K562 (cell line): ENCODE measurements at regions not wholly inside any gene's neighbourhood (a gene's known extent, or its start where the extent isn't known, plus 50 kb on each side); places are given as distances from the start of the nearest gene placed in this dataset.
A peak's percentile ranks its signal among the peaks of the same experiment; 100 is the strongest.

Experiments
- ARHGAP35 ChIP-seq: fragments of 450-650 bp; IDR thresholded peaks from 2 replicates; pipeline ENCODE4 v1.6.1; 2018; ENCODE audit not compliant: partially characterized antibody
- ARID2 ChIP-seq: fragments of 450-650 bp; IDR thresholded peaks from 2 replicates; pipeline ENCODE4 v1.6.1; 2017; ENCODE audit warnings: antibody characterized with exemption, mild to moderate bottlenecking
- BACH1 ChIP-seq: fragments of 200-800 bp; sonication (Bioruptor generic); IDR thresholded peaks from 2 replicates; pipeline ENCODE4 v1.6.1; 2016; ENCODE audit warnings: missing genetic modification characterization, missing compliant biosample characterization
- HDAC1 ChIP-seq, 2 experiments: fragments of 450-650 bp; IDR thresholded peaks; 2 replicates each; pipeline ENCODE4 v1.6.1; 2016 to 2017; ENCODE audit warnings: inconsistent platforms in 1 of 2, mild to moderate bottlenecking in 1 of 2, moderate library complexity in 1 of 2
- IRF2 ChIP-seq: sonication (generic); formaldehyde crosslinking; IDR thresholded peaks from 2 replicates; pipeline ENCODE4 v1.8.1; 2022; ENCODE audit warnings: mild to moderate bottlenecking, missing genetic modification reagents
- KAT2B ChIP-seq: IDR thresholded peaks from one replicate; pipeline ENCODE4 v1.6.1; 2012; ENCODE audit warnings: low read depth, mild to moderate bottlenecking, control low read depth, inconsistent platforms, low read length, moderate library complexity
- KDM1A ChIP-seq, 2 experiments: fragments of 450-650 bp; IDR thresholded peaks; 2 replicates each; pipeline ENCODE4 v1.6.1; 2016; ENCODE audit warnings: mild to moderate bottlenecking in 2 of 2
- L3MBTL2 ChIP-seq: fragments of 450-650 bp; IDR thresholded peaks from 2 replicates; pipeline ENCODE4 v1.6.1; 2016; ENCODE audit warnings: mild to moderate bottlenecking, moderate library complexity
- MXI1 ChIP-seq: IDR thresholded peaks from 2 replicates; pipeline ENCODE4 v1.6.1; 2011; ENCODE audit warnings: low read depth, mild to moderate bottlenecking, improper control_type of control experiment, low read length
- MYBL2 ChIP-seq, 2 experiments: fragments of 450-650 bp in 1 of 2; sonication (generic) in 1 of 2; formaldehyde crosslinking in 1 of 2; IDR thresholded peaks; 2 replicates each; pipeline versions ENCODE4 v1.6.1 to v1.8.1; 2017 to 2022; ENCODE audit warnings: borderline replicate concordance in 1 of 2, inconsistent platforms in 1 of 2, low read depth in 1 of 2, mild to moderate bottlenecking in 1 of 2, missing genetic modification reagents in 1 of 2, moderate library complexity in 1 of 2
- MYNN ChIP-seq, 2 experiments: sonication (generic); formaldehyde crosslinking in 1 of 2; IDR thresholded peaks; 2 replicates each; pipeline versions ENCODE4 v1.5.0 to v1.6.1; 2016 to 2020; ENCODE audit warnings: antibody characterized with exemption in 1 of 2, missing genetic modification reagents in 1 of 2
- SMAD1 ChIP-seq: fragments of 150-350 bp; IDR thresholded peaks from 2 replicates; pipeline ENCODE4 v1.6.1; 2014; ENCODE audit warnings: low read length, low read depth; ENCODE audit not compliant: partially characterized antibody
- SREBF2 ChIP-seq: sonication (generic); formaldehyde crosslinking; IDR thresholded peaks from 2 replicates; pipeline ENCODE4 v1.4.0; 2020; ENCODE audit warnings: mild to moderate bottlenecking, missing genetic modification reagents
- TBL1XR1 ChIP-seq, 2 experiments: IDR thresholded peaks; 2 replicates each; pipeline ENCODE4 v1.6.1; 2012; ENCODE audit warnings: improper control_type of control experiment in 2 of 2, low read length in 2 of 2, mild to moderate bottlenecking in 1 of 2
- ZBTB17 ChIP-seq: fragments of 450-650 bp; formaldehyde crosslinking; IDR thresholded peaks from 2 replicates; pipeline ENCODE4 v1.4.0; 2020; ENCODE audit warnings: mild to moderate bottlenecking
- ZNF143 ChIP-seq: sonication (generic); formaldehyde crosslinking; IDR thresholded peaks from 2 replicates; pipeline ENCODE4 v1.9.0; 2022; ENCODE audit warnings: mild to moderate bottlenecking, missing genetic modification reagents
- ZNF584 ChIP-seq: fragments of 200-800 bp; sonication (Bioruptor generic); IDR thresholded peaks from 2 replicates; pipeline ENCODE4 v1.6.1; 2016; ENCODE audit warnings: low read depth, mild to moderate bottlenecking, missing genetic modification characterization, missing compliant biosample characterization
- TF ChIP-seq, protein P1 (sequence below): sonication (generic); formaldehyde crosslinking; IDR thresholded peaks from 2 replicates; pipeline ENCODE4 v1.9.0; 2022; ENCODE audit warnings: mild to moderate bottlenecking, missing genetic modification reagents
- TF ChIP-seq, protein P2 (sequence below): fragments of 250-450 bp; sonication (Bioruptor Pico); IDR thresholded peaks from 2 replicates; pipeline ENCODE4 v1.5.0; 2021
- TF ChIP-seq, protein P3 (sequence below): IDR thresholded peaks from 2 replicates; pipeline ENCODE4 v1.6.1; 2016; ENCODE audit warnings: missing genetic modification characterization, missing compliant biosample characterization
- TF ChIP-seq, protein P4 (sequence below): fragments of 250-450 bp; sonication (Bioruptor Pico); IDR thresholded peaks from 2 replicates; pipeline ENCODE4 v1.4.0; 2020; ENCODE audit warnings: mild to moderate bottlenecking, moderate library complexity
- TF ChIP-seq, protein P5 (sequence below): fragments of 450-650 bp; IDR thresholded peaks from 2 replicates; pipeline ENCODE4 v1.6.1; 2018; ENCODE audit warnings: mild to moderate bottlenecking, low read depth; ENCODE audit not compliant: partially characterized antibody

DNA sequence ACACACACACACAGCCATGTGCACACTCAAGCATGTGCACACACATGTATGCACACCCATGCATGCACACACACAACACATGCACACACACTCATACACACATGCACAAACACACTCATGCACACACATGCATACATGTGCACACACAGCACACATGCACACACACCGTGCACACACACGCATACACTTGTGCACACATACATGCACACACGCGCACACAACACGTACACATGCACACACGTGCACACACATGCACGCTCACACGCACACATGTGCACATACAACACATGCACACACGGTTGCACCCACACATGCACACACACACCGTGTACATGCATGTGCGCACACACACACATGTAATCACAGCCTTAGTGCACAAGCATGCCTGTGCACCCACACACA is 230.4 kb upstream of the GSE1 start (continued):
- TF ChIP-seq, protein P1, sequence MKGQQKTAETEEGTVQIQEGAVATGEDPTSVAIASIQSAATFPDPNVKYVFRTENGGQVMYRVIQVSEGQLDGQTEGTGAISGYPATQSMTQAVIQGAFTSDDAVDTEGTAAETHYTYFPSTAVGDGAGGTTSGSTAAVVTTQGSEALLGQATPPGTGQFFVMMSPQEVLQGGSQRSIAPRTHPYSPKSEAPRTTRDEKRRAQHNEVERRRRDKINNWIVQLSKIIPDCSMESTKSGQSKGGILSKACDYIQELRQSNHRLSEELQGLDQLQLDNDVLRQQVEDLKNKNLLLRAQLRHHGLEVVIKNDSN (CRISPR knock-in tag), result peak; percentile 57
- TF ChIP-seq ZBTB17 (CRISPR knock-in tag), result no peak
- TF ChIP-seq, protein P2, sequence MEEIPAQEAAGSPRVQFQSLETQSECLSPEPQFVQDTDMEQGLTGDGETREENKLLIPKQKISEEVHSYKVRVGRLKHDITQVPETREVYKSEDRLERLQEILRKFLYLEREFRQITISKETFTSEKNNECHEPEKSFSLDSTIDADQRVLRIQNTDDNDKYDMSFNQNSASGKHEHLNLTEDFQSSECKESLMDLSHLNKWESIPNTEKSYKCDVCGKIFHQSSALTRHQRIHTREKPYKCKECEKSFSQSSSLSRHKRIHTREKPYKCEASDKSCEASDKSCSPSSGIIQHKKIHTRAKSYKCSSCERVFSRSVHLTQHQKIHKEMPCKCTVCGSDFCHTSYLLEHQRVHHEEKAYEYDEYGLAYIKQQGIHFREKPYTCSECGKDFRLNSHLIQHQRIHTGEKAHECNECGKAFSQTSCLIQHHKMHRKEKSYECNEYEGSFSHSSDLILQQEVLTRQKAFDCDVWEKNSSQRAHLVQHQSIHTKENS, result no peak
- TF ChIP-seq ARID2, result peak; percentile 100
- no peak for TF ChIP-seq SREBF2 (CRISPR knock-in tag)
- TF ChIP-seq, protein P3, sequence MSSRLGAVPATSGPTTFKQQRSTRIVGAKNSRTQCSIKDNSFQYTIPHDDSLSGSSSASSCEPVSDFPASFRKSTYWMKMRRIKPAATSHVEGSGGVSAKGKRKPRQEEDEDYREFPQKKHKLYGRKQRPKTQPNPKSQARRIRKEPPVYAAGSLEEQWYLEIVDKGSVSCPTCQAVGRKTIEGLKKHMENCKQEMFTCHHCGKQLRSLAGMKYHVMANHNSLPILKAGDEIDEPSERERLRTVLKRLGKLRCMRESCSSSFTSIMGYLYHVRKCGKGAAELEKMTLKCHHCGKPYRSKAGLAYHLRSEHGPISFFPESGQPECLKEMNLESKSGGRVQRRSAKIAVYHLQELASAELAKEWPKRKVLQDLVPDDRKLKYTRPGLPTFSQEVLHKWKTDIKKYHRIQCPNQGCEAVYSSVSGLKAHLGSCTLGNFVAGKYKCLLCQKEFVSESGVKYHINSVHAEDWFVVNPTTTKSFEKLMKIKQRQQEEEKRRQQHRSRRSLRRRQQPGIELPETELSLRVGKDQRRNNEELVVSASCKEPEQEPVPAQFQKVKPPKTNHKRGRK, result no peak
- no peak for TF ChIP-seq MYBL2 (IDR thresholded peaks at IDR 0.05; ENCODE audit: low read depth)
- peak; percentile 87 for TF ChIP-seq MYBL2 (CRISPR knock-in tag; IDR thresholded peaks at IDR 0.05; ENCODE audit: borderline replicate concordance)
- no peak for TF ChIP-seq SMAD1
- peak; percentile 76 for TF ChIP-seq ARHGAP35
- TF ChIP-seq MXI1, result peak; percentile 69; the same call in 1 of the 2 replicates
- TF ChIP-seq ZNF143 (CRISPR knock-in tag), result peak; percentile 57; the same call in 1 of the 2 replicates
- peak; percentile 89 for TF ChIP-seq MYNN (IDR thresholded peaks at IDR 0.05)
- no peak for TF ChIP-seq MYNN (CRISPR knock-in tag; IDR thresholded peaks at IDR 0.05)
- peak in 1 of 2 experiments; percentile 61; a peak in 2 of 4 replicates for TF ChIP-seq HDAC1 (IDR thresholded peaks at IDR 0.05)
- TF ChIP-seq, protein P4, sequence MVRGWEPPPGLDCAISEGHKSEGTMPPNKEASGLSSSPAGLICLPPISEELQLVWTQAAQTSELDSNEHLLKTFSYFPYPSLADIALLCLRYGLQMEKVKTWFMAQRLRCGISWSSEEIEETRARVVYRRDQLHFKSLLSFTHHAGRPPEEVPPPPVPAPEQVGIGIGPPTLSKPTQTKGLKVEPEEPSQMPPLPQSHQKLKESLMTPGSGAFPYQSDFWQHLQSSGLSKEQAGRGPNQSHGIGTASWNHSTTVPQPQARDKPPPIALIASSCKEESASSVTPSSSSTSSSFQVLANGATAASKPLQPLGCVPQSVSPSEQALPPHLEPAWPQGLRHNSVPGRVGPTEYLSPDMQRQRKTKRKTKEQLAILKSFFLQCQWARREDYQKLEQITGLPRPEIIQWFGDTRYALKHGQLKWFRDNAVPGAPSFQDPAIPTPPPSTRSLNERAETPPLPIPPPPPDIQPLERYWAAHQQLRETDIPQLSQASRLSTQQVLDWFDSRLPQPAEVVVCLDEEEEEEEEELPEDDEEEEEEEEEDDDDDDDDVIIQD (CRISPR knock-in tag), result no peak
- TF ChIP-seq IRF2 (CRISPR knock-in tag), result peak; percentile 94; the same call in 1 of the 2 replicates
- TF ChIP-seq BACH1, result no peak
- peak in 1 of 2 experiments; percentile 56; a peak in 1 of 4 replicates for TF ChIP-seq TBL1XR1 (IDR thresholded peaks at IDR 0.05; ENCODE audit: low read length in 2 of 2)
- TF ChIP-seq ZNF584 (CRISPR knock-in tag), result no peak
- no peak for TF ChIP-seq L3MBTL2
- no peak for TF ChIP-seq KAT2B
- peak in 1 of 2 experiments; percentile 100; a peak in 2 of 4 replicates for TF ChIP-seq KDM1A (IDR thresholded peaks at IDR 0.05)
- TF ChIP-seq, protein P5, sequence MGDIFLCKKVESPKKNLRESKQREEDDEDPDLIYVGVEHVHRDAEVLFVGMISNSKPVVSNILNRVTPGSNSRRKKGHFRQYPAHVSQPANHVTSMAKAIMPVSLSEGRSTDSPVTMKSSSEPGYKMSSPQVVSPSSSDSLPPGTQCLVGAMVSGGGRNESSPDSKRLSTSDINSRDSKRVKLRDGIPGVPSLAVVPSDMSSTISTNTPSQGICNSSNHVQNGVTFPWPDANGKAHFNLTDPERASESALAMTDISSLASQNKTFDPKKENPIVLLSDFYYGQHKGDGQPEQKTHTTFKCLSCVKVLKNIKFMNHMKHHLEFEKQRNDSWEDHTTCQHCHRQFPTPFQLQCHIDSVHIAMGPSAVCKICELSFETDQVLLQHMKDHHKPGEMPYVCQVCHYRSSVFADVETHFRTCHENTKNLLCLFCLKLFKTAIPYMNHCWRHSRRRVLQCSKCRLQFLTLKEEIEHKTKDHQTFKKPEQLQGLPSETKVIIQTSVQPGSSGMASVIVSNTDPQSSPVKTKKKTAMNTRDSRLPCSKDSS, result peak; percentile 19
